ENCODE measurements at regions not wholly inside any gene's neighbourhood (a gene's known extent, or its start where the extent isn't known, plus 50 kb on each side); places are given as distances from the start of the nearest gene placed in this dataset.

DNA sequence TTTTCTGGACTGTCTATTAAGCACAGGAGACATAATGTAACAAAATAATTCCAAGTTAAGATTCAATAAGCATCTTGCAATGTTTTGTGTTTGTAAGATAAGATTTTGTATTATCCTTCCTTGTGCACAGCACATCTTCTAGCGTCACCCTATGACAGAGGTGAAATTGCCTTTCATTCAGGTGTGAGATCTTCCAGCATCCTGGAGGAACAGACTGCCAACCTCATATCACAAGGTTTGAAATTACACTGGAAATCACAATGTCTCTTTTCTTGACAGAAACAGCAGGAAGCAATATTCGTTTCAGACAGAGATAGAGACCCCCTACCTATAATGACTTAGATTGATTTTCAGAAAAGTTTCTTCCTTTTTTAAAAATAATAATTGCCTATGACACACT lies 668.6 kb downstream of the GABRG1 start:
- TF ChIP-seq POLR2AphosphoS5 (IDR thresholded peaks at IDR 0.05): no peak
- TF ChIP-seq, protein P1, sequence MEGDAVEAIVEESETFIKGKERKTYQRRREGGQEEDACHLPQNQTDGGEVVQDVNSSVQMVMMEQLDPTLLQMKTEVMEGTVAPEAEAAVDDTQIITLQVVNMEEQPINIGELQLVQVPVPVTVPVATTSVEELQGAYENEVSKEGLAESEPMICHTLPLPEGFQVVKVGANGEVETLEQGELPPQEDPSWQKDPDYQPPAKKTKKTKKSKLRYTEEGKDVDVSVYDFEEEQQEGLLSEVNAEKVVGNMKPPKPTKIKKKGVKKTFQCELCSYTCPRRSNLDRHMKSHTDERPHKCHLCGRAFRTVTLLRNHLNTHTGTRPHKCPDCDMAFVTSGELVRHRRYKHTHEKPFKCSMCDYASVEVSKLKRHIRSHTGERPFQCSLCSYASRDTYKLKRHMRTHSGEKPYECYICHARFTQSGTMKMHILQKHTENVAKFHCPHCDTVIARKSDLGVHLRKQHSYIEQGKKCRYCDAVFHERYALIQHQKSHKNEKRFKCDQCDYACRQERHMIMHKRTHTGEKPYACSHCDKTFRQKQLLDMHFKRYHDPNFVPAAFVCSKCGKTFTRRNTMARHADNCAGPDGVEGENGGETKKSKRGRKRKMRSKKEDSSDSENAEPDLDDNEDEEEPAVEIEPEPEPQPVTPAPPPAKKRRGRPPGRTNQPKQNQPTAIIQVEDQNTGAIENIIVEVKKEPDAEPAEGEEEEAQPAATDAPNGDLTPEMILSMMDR (IDR thresholded peaks at IDR 0.05): no peak

Data from stomach (tissue), 4 donors.